ENCODE measurements at regions not wholly inside any gene's neighbourhood (a gene's known extent, or its start where the extent isn't known, plus 50 kb on each side); places are given as distances from the start of the nearest gene placed in this dataset.
A peak's percentile ranks its signal among the peaks of the same experiment; 100 is the strongest.

DNA sequence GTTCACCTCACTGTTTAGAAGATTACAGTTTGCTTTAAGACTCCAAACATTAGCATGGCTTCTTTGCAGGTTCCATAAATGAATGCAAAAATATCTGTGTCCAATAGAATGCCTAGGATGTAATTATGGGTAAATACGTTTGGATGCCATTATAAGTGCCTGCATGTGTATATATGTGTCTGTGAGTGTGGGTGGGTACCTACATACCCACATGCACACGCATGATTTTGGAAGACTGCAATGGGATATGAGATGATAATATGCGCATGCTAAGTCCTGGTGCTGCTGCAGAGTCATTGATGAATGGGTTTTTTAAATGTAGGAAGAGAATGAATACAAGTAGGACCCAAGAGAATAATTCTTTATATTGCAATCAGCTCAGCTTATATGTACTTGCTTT is 406.4 kb downstream of the ZSWIM6 start:
- DNase-seq (ENCODE audit: low spot score), result no peak

DNA sequence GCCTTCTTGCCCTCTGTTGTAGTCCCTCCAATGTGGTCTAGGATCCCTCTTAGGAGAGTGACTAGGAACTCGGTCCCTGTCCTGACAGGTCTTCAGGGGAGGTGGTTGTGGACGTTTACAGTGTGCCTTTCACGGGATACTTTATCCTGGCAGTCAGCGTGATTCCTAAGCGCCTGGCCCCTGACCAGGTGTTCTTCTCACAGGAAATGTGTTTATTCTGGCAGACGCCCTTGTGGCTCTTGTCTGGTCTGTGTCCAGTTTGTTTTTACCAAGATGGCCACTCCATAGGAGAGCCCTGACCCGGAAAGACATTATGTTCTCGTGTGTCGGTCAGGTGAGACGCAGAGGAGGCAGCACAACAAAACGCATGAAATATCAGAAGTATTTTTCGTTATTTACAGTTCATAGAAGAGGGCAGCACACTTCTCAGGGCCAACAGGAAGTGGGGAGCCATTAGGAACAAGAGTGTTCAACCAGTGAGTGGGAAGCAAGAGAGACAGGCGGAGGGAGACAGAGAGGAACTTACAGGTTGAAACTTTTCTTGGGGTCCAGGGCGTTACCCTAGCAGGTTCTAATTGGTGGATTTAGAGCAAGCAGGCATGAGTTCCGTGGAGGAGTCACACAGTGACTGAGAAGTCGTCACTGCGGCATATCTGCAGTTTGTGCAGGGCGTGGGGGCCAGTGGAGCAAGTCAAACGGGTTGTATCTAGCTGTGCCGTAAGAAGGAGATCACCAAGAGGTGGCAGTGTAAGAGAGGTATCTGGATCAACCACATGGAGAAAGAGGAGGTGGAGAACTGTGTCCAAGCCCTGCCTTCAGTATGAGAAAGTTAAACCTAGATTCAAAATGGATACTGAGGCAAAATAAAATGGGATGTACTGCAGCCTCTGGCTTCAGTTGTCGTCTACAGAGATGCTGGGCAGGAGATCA is 412.9 kb downstream of the ZSWIM6 start:
- no peak for DNase-seq (ENCODE audit: low spot score)

DNA sequence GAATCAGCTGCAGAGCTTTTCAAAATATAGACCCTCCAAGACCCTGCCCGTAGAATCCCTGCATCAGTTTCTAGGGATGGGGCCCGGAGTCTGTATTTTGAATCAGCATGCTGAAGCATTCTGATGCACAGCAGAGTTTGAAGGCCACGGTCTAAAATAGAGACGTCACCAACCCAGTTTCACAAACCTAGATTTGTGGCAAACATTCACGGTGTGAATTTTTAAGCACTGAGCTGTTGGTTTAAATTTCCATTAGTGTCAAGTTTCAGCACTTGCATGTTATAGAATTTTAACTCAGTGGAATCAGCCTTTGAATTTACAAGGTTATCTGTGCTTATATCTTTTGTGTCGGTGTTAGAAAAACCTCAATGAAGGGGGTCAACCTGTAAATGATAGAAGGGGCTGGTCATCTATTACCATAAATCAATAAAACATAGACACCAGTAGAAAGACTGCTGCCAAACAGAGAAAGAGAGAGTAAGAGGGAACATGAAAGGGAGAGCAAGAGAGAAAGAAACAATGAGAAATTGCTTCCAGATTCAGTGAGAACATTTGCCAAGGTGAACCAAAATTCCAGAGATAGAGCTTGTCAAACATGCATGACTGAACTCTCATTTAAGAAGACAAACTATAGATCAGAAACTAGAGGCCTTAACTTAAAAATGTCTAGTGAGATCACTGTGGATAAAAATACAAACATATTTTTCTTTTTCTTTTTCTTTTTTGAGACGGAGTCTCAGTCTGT is 414.9 kb downstream of the ZSWIM6 start:
- DNase-seq (ENCODE audit: low spot score), result no peak

DNA sequence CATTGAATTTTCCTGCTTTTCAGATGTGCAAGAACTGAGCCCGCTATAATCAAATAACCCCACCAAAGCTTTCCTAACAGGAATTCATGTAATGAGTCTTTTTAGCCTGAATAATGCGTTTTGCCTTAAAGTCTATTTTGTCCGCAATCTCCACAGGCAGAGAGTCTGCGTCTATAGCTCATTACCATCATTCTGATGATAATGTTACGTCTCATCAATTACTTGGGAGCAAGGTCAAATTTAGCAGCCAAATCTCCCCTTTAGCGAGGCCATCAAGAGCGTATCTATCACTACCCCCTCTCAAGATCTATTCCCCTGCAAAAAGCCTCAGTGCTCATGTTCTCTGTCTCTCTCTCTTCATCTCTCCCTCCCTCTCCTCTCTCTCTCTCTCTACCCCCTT is 416.1 kb downstream of the ZSWIM6 start:
- no peak for DNase-seq (ENCODE audit: low spot score)

DNA sequence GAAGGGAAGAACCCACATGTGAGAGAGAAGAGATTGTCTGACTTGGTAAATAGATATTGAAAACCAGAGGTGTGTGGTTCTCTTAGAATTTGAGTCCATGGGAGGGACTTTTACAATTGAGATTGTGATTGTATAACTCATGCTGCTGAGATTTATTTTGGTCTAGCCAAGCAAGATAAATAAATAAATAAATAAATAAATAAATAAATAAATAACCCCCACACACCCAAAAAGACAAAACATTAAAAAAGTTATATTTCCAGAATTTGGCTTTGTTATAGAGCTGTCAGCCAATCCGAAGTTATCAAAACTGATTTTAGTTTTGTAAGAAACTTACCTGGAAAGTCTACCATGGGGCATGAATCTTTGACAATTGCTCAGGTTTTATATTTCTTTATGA is 416.6 kb downstream of the ZSWIM6 start:
- DNase-seq (ENCODE audit: low spot score), result no peak

DNA sequence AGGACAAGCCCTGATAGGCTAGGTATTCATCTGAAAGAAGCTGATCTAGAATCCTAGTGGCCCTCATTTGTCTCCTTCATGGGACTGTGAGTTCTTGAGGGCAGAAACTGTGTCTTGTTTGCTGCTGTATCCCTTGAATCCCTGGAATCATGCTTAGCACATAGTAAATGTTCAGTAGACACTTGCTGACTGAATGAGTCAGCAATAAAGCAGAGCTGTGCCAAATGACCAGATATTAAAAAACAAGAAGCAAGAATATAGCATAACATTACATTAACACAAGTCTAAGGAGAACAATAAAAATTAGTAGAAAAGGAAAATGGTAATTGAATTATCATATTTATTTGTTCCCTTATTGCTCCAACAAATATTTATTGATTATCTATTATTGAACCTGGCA is 420.5 kb downstream of the ZSWIM6 start:
- DNase-seq (ENCODE audit: low spot score), result no peak

DNA sequence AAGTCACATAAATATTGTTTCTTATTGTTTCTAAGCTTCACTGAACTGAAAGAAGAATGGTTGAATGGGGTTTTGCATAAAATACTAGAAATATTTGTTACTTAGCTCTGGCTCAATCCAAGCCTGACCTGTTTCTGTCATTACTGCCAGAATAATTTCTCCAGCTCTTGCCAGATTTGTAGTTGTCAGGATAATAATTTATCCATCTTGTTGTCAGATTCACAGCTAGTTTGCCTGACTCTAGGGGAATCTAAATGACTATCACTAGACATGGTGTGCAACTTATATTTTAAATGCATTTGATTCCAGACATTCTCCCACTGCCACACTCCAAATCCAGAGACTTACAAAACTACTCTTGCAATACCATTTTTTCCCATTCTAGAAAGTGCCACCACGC is 422.7 kb downstream of the ZSWIM6 start:
- no peak for DNase-seq (ENCODE audit: low spot score)

DNA sequence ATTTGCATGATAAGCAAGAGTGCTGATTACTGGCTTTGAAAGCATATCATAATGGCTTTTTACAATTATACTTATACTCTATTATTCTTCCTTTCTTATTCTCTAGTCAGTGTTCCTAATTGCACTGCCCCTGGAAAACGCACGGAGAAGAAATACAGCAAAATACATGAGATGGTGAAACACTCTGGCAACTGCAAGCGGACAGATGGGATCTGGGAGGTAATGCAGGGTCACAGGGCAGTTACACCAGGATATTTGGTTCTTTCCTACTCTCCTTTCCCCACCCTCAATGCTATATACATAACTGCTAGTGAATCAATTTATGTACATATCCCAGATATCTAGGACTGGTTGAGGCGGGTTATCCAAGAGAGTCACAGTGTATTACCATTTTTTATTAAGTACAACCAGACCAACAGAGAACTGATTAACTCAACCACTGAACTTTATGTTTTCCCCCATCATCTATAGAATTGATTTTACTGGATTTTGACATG is 423.7 kb downstream of the ZSWIM6 start:
- DNase-seq (ENCODE audit: low spot score), result no peak

DNA sequence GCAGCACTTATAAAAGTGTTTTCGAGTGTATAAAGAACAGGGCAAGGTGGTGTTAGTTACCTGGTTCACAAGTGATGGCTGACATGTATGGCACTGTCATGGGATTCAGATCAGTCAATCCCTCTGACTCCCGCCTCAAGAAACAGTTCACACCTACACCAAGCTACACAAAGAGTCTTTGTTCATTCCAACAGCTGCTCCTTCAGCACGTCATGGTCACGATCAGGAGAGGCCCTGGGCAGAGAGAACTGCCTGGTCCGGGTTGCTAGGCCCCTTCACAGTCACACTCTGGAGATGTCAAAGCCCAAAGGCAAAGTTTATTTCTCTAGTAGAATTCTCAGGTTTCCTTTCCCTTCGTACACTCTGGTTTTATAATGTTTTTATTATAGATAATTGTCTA is 426.7 kb downstream of the ZSWIM6 start:
- no peak for DNase-seq (ENCODE audit: low spot score)

DNA sequence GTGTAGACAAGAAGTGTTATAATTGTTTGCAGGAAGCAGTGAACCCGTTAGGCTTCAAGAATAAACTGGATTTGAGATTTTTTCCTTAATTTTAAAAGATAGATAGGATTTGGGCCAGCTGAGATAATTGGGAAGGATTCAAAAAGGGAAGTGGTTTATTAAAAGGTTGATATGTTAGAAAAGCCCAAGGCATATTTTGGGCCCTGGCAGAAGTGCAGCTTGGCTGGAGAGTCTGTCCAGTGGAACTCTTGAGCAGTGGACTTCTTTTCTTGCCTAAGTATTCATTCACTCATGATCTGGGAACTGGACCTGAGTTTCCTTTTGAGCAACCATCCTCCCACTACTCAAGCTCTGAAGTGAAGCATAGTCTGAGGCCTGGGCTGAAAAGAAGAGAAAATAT is 433.4 kb downstream of the ZSWIM6 start:
- DNase-seq (ENCODE audit: low spot score), result no peak

DNA sequence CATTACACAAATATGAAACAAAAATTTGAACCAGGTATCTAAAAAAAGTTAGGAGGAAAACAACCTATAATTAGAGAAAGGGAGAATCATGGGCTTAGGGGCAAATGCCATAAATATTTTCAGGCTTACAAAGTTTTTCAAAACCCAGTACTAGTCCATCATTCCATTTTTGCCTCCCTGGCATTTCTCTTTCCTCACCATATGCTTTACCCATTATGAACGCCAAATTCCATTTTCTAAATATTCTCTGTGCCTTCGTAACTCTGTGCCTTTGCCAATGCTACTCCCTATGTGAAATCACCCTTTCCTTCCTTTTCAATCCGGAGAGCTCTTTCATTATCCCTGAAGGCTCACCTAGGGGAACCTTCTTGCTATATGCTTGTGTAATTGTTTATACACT is 434.1 kb downstream of the ZSWIM6 start:
- no peak for DNase-seq (ENCODE audit: low spot score)

DNA sequence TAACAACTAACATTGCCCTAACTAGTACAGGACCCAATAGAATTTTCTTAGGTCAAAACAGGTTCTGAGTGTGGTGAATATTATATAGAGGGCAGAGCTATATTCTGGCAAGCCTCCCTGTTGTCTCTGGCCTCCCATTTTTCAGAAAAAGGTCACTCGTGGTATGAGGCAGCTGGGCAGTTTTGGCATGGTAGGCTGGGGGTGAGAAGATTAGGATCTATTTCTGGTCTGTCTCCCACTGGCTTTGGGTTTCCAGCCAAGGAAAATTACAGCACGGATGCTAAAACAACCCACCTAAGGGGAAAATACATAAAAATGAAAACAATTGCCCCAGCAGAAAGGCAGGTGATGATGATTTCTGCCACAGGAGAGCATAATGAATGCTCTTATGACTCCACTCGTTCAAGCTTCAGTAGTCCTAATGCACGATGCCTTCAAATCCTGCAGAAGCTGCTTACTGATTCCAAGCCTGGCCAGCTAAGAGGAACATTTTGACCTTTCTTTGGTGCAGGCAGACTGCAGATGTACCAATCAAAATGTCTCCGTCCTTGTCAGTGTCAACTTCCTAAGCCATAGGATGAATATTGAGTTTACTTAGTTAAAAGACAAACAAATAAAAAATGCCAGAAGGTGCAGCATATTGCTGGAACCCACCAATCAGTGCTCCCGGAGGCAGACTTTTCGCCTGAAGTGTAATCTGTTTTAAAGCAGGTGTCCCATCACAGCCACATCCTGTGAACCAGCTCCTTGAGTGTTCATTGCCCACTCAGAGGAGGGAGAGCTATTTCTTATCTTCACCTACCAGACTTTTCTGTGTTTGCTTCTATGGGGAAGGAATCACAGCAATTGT is 435.4 kb downstream of the ZSWIM6 start:
- DNase-seq (ENCODE audit: low spot score), result no peak

DNA sequence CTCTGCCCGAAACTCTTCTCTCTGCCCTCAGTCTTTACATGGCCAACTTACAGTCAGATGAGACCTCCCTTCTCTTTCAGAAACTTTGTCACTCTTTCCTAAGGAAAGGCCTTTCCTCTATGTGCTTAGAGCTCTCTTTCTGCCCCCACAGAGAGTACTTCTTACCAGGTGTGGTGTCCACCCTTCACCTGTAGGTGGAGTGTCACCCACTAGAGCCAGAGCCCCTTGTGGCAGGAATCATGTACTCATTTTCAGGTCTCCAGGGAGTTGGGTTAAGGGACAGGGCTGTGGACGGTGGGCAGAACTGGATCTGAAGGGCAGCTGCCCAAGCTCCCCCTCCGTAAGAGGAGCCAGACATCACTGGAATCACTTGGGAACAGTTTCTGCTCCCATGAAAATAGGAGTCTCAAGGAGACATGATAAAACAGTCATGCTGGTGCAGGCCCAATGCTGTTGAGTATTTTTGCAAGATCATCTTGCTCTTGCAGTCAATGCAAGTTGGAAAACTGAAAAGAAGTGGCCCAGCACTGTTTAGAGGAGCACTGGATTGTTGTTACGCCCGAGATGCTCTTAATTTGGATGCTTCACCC is 436.7 kb downstream of the ZSWIM6 start:
- peak; percentile 35 for DNase-seq (ENCODE audit: low spot score)

DNA sequence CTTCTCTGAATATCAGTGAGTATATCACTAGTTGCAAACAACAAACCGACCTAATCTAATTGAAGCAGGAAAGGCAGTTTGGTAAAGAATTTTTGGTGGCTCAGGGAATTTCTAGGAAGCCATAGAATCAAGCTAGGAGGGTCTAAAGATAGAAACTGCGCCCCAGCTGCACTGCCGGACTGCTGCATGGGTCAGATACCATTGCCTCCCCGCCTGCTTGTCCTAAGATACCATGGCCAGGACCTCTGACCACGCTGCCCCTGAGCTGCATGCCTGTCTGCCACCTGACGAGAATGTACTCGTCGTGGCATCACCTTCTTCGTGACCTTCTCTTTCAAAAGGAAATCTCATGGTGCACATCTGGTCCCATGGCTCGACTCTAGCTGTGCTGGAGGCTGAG is 439.0 kb downstream of the ZSWIM6 start:
- DNase-seq (ENCODE audit: low spot score), result no peak

DNA sequence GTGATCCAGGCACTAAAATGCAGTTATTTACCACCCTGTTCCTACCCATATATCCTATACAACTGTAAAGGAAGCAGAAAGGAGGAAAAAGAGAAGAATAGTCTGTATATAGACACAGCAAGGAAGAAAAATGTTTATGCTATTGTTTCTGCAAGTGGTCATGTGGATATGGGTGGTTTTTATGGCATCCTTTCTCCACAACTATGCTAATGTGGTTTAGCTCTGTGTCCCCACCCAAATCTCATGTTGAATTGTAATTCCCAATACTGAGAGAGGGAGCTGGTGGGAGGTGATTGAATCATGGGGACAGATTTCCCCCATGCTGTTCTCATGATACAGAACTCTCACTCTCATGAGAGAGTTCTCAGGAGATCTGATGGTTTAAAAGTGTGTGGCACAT is 439.8 kb downstream of the ZSWIM6 start:
- DNase-seq (ENCODE audit: low spot score), result no peak

DNA sequence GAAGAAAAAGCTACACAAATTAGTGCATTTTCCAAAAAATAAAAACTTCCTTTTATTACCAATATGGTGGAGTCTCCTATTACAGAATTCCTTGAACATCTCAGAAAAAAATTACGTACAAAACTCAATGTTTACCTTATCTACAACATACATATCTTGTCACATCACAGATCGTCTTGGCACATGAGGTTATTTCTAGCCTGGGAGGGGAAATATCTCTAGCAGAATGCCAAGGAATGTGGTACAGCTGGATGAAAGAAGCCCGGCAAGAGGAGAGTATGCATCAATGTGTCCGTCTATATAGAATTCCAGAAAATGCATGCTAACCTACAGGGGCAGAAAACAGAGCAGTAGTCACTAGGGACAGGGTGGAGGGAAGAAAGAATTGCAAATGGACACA is 443.8 kb downstream of the ZSWIM6 start:
- DNase-seq (ENCODE audit: low spot score), result no peak

DNA sequence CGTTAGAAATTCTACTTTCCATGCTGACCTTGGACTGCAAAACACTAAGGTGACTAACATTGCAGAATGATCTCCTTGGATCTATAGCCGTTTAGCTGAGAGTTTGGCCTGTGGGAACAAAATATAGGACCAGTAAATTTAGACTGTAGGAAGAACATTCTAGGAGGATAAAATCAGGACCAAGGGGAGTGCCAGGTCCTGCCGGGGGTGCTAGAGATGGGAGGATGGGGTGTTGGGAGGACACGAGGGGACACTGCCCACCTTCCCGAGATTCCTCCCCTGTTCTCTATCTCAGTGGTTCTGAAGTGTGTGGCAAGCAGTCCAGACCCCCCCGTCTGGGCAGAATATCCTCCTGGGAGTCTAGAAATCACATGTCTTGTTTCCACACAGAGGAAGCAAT is 445.2 kb downstream of the ZSWIM6 start:
- no peak for DNase-seq (ENCODE audit: low spot score)

DNA sequence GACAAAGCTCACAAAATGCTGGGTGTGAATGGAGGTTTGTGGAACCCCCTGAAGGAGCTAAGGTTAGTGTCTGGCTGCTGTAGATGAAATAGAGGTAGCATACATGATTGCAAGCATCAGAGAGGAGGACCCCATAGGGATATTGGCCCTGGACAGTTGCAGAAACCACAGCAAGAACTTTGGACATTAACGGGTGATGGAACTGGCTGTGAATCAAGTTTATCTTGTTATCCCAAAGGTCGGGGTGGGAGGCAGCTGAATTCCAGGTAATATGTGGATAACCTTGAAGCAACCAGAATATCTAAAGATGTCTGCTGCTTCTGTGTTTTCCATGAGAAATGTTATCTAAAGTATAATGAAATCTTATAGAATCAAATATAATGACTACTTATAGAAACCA is 447.7 kb downstream of the ZSWIM6 start:
- DNase-seq (ENCODE audit: low spot score), result no peak

DNA sequence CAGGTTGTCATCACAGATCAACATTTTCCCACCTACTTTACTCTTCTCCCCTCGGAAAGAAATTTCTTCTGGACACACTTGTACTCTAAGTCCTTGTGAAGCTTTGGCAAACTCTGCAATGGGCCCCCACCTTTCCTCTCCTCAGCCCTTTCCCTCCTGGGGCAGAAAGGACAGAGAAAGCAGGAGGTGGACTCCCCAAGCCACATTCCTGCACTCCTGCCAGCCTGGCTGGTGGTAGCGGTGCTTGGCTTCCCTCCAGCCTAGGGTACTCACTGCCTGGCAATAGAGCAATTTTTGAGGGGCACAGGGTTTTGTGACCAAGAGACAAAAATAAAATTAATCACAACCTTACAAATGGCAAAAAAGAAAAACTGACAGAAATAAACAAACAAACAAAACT is 451.4 kb downstream of the ZSWIM6 start:
- DNase-seq (ENCODE audit: low spot score), result no peak

DNA sequence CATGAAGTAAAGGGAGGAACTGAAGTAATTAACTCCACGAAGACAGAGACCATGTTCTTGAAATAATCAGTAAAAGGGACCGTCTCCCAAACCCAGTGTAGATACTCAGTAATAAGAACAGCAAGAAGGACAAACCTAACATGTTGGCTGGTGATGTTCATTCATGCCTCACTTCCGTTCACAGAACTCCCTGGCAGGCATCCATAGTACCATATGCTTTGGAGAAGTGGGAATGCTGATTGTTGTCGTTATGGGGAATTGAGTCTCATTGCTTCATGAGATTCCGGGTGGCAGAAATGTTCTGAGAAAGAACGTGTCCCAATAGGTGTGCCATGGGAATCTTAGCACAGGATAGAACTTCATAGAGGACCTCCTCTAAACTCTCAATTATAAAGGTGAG is 452.3 kb downstream of the ZSWIM6 start:
- no peak for DNase-seq (ENCODE audit: low spot score)

DNA sequence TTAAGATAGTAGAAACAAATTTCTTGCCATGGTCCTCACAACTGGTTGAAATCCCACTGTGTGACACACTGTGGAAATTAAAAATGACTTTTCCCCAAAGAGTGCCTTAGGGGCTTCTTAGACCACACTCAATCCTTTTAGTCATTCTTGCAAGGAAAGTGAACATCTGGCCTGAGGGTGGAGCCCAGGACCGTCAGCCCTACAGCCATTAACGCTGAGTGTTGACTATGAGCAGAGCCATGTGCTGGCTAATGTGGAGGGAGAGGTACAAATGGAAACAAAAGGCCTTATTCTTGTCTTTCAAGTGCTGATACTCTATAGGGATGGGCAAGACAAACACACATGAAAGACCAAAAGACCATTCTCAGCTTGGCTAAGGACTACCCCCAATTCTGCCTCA is 456.5 kb downstream of the ZSWIM6 start:
- no peak for DNase-seq (ENCODE audit: low spot score)

DNA sequence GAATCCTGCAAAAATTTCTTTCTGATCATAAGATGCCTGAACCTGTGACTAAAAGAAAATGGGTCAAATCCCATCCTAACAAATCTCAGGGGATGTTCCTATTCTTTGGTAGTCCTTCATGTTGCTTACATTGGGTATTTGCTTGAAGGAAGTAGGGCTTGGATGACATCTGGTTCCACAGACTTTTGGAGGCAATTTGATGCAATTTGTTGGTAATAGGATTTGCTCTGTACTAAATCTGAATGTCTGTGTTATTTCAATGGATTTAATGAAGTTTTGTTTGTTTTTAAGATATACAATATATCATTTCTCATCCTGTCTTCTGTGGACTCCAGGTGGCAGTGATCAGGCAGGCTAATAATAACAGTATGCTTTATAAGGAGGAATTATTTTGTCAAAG is 457.9 kb downstream of the ZSWIM6 start:
- no peak for DNase-seq (ENCODE audit: low spot score)
